DMS79 (cell line): ENCODE measurements at regions not wholly inside any gene's neighbourhood (a gene's known extent, or its start where the extent isn't known, plus 50 kb on each side); places are given as distances from the start of the nearest gene placed in this dataset.
"Not testable (repeated sequence)": the region's sequence is repeated elsewhere in the genome, so short reads cannot be mapped to it uniquely, and the experiment has no call there.

Experiments used
- DNase-seq: peaks from one replicate; lab custom pipeline; 2025; lab: John Stamatoyannopoulos, UW

DNA sequence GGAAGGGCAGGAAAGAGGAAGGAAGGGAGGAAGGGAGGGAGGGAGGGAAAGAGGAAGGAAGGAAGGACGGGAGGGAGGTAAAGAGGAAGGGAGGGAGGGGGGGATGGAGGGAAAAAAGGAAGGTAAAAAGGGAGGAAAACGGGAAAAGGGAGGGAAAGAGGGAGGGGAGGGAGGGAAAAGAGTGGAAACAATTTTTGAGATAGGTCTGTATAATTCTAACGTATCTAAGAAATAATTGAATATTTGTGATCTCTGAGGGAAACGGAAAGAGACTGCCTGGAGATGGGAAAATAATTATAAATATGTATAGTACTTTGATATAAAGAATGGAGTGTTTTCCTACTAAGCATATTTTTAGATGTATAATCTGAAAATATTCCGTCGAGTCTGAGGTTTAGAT lies 158.2 kb upstream of the FOXK1 start:
- no peak for DNase-seq

DNA sequence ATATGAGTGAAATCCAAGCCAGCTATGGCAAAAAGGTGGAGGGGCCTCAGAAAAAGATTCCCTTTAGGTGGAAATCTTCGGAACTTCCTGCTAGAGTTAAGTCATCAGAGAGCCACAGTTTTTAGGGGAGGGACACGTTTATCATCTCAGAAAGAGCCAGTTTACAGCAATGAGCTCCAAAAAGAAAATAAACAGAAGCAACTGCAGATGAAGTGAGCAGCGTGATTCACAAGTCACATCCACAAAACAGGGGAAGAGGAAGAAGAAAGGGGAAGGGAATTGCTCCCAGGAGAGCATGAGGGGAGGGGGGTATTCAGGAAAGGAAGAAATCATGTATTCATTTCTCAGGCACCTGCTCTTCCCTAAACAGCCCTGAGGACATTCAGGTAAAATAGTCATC lies 156.2 kb upstream of the FOXK1 start:
- no peak for DNase-seq

DNA sequence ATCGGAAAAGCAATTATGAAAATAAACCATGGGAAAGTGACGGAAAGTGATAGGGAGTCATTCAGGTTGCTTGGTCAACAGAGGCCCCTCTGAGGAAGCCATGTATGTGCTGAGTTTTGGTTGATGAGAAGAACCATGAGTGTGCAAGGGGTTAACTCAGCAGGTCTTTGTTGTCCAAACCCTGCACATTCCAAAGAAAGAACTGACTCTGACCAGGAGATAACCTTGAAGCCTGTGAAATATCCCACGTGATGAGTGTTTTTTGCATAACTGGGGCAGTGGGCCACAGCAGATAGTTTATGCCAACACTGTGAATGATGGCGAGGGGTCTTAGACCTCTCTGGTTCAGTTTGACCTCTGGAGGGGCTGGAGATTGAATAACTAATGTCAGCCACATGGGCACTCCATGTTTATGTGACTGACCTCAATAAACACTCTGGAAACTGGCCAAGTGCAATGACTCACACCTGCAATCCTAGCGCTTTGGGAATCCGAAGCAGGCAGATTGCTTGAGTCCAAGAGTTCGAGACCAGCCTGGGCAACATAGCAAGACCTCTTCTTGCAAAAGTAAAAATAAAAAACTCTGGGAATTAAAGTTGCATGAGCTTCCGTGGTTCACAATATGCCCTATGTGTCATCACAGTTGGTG lies 154.0 kb upstream of the FOXK1 start:
- DNase-seq = no peak

DNA sequence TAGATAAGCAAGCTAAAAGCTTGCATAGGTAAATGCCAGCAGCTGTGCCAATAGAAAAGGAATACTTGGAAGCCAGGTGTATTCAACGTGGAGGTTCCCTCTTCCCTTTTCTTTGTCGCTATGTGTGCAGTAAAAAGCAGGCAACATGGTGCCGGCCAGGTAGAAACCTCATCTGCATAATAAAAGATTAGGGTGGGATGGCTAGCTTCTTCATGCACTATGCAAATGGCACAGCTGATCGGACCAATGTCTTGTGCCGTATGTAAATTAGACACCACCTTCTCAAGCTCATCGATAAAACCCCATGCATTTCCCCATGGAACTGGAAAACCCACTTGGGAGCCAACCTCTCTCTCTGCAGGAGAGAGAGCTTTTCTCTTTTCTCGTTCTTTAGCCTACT lies 150.9 kb upstream of the FOXK1 start:
- DNase-seq = no peak

DNA sequence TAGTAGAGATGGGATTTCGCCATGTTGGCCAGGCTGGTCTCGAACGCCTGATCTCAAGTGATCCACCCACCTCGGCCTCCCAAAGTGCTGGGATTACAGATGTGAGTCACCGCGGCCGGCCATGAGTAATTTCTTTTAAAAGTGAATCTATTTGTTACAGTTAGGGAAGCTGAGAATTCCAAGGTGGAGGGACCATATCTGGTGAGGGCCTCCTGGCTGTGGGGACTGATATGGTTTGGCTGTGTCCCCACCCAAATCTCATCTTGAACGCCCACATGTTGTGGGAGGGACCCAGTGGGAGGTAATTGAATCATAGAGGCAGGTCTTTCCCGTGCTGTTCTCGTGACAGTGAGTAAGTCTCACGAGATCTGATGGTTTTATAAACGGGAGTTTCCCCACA lies 148.8 kb upstream of the FOXK1 start:
- DNase-seq = not testable (repeated sequence)

DNA sequence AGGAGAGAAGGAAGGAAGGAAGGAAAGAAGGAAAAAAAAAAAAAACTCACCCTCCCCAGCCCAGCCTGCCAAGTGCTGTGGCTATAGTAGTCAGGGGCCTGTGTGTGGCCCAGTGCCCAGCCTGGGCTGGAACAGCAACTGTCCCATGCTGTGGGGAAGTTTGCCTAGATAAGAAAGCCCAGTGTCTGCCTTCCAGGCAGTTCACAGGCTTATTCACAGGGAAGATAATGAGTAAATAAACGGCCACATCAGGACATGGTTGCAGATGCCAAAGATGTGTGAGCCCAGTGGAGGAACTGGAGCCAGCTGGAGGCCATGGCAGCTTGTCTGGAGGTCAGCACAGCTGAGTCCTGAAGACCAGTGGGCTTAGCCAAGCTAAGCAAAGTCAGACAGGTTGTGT lies 132.4 kb upstream of the FOXK1 start:
- DNase-seq = no peak

DNA sequence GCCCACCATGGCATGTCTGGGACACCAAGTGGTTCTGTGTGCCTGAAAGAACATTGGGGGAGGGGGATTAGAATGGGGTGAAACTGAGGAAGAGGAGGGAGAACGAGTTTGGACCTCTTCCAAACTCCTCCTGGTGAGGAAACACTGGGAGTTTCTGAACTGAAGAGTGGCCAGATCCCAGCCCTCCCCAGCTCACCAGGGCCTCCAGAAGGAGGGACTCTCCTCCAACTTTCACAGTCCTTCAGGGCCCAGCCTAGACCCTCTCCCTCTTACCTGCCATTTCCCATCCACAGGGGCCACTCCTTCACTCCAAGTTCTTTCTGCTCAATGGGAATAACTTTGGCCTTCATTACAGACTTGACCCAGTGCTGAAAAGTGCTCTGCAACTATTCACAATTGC lies 132.0 kb upstream of the FOXK1 start:
- no peak for DNase-seq

DNA sequence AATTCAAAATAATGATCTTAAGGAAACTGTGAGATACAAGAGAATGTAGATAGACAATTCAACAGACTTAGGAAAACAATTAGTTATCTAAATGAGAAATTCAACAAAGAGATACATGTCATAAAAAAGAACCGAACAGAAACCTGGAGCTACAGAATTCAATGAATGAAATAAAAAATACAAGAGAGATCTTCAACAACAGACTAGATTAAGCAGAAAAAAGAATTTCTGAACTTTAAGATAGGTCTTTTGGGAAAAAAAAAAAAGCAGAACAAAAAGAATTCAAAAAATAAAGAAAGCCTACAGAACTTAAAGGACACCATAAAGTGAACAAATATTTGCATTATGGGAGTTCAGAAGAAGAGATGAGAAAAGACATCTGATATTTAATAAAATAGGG lies 129.1 kb upstream of the FOXK1 start:
- DNase-seq = no peak

DNA sequence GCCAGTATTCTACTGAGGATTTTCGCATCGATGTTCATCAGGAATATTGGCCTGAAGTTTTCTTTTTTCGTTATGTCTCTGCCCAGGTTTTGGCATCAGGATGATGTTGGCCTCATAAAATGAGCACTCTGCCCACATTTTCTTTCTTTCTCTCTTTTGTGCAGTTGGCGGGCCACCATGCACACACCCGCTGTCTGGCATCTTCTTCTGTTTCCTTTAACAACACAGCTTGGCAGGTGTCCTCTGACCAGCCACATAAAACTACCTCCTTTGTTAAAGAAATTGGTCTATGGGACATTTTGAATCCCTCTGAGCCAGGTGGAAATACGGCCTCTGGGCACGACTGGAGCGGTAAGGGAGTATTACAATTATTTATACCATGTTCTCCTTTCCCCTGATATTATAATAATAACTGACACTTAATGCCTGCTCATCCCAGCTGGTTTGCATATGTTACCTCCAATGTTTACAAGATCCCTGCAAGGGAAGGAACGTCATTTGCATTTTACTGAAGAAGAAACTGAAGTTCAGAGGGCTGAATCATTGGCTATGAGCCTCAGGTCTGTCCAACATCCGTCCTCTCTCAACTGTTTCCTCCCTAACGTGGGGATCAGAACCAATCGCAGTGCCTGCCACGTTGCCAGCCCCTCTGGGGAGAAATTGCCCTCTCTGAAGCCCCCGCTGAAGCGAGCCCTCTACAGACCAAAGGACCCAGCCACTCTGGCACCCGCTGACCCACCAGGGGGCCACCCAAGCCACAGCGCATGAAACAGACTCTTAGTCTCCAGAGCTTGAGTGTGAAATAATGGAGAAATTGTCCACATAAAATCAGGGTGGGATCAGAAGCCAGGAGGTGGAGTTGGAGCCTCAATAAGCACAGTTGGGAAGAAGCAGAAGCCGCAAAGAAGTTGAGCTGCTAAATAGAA lies 125.0 kb upstream of the FOXK1 start:
- DNase-seq = no peak

DNA sequence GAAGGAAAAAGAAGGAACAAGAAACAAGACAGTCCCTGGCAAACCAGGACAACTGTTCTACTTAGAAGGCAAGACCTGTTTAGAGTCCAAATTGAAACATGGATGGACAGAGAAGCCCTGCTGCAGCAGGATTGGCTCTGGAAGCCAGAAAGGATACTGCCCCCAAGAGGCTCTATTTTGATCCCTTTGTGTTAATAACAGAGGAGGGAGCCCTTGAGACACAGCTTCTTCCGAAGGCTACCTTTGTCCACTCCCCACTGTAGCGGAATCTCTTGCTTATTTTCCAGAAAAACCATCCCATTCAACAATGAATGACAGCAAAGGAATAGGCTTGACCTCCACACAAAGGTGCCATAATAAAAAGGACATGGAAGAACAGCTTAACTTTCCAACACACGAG lies 120.3 kb upstream of the FOXK1 start:
- no peak for DNase-seq

DNA sequence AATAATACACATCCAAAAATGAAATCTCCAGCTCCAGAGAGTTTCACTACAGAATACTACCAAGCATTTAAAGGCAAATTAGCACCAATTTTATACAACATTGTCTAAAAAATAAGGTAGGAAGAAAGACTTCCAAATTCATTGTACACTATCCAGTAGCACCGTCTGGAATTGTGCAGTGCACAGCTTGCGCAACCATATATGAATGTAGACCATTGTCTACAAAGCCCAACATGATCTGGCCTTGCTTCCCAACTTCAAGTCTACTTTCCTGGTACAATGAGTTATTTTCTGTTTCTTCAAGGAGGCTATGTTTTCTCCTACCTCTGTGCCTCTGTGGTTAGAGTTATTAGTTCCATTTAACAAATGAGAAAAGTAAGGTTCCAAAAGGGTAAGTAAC lies 115.4 kb upstream of the FOXK1 start:
- DNase-seq = no peak

DNA sequence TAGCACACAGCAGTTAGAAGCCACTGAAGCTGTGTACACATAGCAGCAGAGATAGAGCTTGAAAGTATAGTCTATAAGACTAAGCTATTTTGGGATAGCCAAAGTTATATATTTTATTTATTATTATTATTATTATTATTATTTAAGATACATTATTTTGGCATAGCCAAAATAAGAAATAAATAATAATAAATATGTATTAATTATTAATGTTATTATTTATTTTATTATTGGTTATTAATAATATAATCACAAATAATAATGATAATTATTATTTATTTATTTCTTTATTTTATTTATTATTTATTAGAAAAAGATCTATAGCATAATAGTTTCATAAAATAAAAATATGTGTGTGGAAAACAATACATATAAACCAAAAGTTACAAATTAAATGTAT lies 107.2 kb upstream of the FOXK1 start:
- no peak for DNase-seq

DNA sequence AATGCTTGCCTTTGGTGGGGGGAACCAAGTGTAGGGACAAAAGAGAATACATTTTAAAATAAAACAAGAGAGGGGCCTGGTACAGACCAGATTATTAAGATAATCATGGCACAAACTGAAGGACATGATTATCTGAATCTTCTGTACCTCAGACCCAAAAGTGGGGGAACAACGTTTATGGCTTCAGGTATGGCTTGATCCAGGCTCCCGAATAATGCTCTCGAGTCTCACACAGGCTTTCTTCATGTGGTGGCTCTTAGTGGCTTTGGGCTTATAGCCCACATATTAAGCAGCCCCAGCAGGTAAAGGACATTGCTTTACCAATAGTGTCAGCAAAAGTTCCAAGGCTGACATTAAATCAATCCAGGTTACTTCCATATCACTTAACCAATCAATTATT lies 106.8 kb upstream of the FOXK1 start:
- DNase-seq = no peak

DNA sequence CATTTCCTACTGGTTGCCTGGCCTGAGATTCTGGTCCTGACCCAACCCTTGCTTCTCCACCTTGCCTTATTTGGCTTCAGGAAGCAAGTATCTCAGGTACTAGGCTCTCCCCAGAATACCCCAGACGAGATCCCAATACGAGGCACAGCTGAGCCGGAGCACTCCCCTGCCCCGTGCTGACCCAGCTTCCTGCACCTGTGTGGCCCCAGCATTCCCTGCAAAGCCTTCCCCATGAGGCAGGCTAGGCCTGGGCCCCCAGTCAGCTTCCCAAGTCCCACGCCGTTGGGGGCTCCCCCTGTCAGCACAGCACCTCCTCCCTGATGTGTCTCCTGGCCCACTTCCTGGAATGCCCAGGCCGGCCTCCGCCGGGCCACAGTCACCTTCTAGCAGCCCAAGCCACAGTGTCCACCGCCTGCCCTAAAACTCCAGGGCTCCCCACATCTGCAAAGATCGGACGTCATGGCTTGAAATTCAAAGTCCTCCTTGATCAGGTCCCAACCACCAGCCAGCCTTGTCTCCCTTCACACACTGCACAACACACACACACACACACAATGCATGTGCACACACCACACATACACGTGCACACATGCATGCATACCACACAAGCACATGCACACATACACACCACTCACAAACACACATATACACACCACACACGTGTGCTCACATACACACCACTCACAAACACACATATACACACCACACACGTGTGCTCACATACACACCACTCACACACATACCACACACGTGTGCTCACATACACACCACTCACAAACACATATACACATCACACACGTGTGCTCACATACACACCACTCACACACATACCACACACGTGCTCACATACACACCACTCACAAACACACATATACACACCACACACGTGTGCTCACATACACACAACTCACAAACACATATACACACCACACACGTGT lies 78.9 kb upstream of the FOXK1 start:
- DNase-seq = no peak

DNA sequence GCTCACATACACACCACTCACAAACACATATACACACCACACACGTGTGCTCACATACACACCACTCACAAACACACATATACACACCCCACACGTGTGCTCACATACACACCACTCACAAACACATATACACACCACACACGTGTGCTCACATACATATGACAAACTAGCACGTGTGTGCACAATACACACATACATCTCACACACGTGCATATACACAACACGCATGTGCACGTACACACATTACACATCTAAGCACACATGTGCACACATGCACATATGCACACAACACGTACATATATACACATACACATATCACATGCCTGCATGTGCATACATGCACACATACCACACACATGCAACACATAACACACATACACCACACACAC lies 78.3 kb upstream of the FOXK1 start:
- no peak for DNase-seq

DNA sequence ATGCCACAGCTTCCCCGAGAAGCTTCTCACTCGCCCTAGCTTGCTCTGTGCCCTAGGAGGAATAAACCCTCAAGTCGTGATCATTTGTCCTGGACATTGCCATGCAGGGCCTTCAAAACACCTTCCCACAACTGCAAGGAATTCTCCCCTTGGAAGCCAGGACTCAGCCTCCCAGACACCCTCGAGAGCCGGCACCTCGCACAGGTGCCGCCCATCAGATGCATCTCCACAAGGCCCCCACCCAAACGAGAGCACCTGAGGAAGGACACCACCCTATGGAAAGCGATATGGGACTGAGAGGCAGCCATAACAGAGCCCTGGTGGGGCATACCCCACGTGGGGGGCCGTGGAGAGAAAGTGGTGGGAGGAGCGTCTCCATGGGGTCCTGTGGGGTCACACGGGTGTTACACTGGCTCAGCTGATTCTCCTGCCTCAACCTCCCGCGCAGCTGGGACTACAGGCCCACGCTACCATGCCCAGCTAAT lies 77.6 kb upstream of the FOXK1 start:
- DNase-seq = no peak

DNA sequence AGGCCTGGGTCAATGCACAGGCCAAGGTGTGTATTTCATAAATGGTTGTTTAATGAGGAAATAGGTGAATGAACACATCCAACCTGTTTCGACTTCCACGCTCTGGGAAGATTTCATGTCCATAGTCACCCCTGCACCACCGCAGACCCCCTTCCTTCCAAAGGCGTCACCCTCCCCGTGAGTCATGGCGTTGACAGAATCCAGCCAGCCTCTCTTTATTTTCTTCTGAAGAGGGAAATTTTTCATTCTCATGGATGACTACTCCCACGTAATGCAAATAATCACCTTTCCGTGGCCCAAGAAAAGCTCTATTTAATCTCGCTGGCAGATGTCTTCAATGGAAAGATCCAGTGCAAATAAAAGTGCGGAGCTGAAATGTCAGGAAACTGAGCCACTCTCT lies 75.3 kb upstream of the FOXK1 start:
- no peak for DNase-seq

DNA sequence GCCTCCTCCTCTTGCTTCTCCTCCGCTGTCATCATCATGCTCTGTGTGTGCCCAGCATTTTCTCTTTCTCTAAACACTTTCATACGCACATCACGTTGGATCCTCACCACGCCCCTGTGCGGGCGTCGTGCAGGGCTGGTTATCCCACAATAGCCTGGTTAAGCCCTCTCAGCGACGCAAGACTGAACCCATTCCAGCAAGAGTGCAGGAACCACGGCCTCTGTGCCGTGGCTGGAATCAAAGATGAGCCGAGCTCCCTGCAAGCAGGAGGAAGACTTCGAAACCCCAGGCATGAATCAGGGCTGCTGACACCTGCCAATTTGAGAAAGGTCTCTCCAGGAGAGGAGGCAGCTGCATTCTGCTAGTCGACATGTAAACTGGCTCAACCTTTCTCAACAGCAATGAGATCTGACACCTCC lies 74.8 kb upstream of the FOXK1 start:
- DNase-seq = no peak

DNA sequence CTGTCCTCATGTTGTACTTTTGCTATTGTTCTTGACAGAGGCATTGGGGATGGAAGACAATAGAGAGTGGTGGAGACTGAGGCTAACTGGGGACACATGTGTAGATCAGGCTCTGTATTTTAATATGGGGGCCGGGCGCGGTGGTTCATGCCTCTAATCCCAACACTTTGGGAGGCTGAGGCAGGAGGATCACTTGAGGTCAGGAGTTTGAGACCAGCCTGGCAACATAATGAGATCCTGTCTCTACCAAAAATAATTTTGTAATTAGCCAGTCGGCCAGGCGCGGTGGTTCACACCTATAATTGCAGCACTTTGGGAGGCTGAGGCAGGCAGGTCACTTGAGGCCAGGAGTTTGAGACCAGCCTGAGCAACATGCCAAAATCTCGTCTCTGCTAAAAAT lies 72.5 kb upstream of the FOXK1 start:
- DNase-seq = not testable (repeated sequence)

DNA sequence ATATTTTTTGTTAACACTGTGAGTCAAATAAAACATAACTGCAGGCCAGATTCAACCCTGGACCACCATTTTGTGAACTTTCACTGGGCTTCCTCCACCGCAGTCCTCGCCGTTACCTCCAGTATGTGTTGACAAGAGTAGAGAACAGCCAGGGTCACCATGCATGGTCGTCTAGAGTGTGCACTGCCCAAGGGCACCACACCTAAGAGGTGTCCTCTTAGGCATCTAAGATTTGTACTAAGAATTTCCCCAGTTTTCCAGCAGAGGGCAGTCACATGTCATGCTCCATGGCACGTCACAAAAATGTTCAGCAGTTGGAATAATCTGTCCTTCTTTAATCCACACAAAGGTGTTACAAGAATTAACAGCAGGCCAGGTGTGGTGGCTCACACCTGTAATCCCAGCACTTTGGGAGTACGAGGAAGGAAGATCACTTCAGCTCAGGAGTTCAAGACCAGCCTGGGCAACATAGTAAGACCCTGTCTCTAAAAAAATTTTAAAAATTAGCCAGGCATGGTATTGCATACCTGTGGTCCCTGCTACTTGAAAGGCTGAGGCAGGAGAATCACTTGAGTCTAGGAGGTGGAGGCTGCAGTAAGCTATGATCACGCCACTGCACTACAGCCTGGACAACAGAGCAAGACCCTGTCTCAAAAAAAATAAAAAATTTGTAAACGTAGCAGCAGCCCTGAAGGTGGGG lies 71.2 kb upstream of the FOXK1 start:
- no peak for DNase-seq

DNA sequence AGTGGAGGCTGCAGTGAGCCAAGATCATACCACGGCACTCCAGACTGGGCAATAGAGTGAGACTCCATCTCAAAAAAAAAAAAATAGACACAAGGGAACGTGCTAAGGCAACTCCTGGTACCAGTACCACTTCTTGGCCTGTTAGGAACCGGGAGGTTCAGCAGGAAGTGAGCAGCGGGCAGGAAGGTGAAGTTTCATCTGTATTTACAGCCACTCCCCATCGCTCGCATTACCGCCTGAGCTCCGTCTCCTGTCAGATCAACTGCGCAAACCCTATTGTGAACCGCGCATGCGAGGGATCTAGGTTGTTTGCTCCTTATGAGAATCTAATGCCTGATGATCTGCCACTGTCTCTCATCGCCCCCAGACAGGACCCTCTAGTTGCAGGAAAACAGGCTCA lies 69.9 kb upstream of the FOXK1 start:
- DNase-seq = no peak
